ENCODE measurements at regions not wholly inside any gene's neighbourhood (a gene's known extent, or its start where the extent isn't known, plus 50 kb on each side); places are given as distances from the start of the nearest gene placed in this dataset.
A peak's percentile ranks its signal among the peaks of the same experiment; 100 is the strongest.
"Not testable (repeated sequence)": the region's sequence is repeated elsewhere in the genome, so short reads cannot be mapped to it uniquely, and the experiment has no call there.

- DNase-seq (ENCODE audit: low read depth) = no peak
Observed at GRCh38 chr3:177338697-177339219, 141.5 kb upstream of the TBL1XR1 start.

GRCh38 chr3:177339220-177339703 lies 142.0 kb upstream of the TBL1XR1 start:
- not testable (repeated sequence) for DNase-seq (ENCODE audit: low read depth)

- DNase-seq (ENCODE audit: low read depth) = no peak
Observed at GRCh38 chr3:177340243-177340830, 143.1 kb upstream of the TBL1XR1 start.

- DNase-seq (ENCODE audit: low read depth) = no peak
Observed at GRCh38 chr3:177341736-177342419, 144.6 kb upstream of the TBL1XR1 start.

GRCh38 chr3:177343122-177343625 lies 145.9 kb upstream of the TBL1XR1 start:
- no peak for DNase-seq (ENCODE audit: low read depth)

- peak; percentile 56 for DNase-seq (ENCODE audit: low read depth)
Observed at GRCh38 chr3:177345049-177345972, 148.0 kb upstream of the TBL1XR1 start.

GRCh38 chr3:177345973-177346503 lies 148.8 kb upstream of the TBL1XR1 start:
- DNase-seq (ENCODE audit: low read depth) = no peak

GRCh38 chr3:177346878-177347277 lies 149.6 kb upstream of the TBL1XR1 start:
- no peak for DNase-seq (ENCODE audit: low read depth)

- DNase-seq (ENCODE audit: low read depth) = no peak
Observed at GRCh38 chr3:177347611-177348010, 150.3 kb upstream of the TBL1XR1 start.

- no peak for DNase-seq (ENCODE audit: low read depth)
Observed at GRCh38 chr3:177348974-177349373, 151.7 kb upstream of the TBL1XR1 start.

- no peak for DNase-seq (ENCODE audit: low read depth)
Observed at GRCh38 chr3:177349384-177349783, 152.1 kb upstream of the TBL1XR1 start.

GRCh38 chr3:177350121-177350520 lies 152.8 kb upstream of the TBL1XR1 start:
- DNase-seq (ENCODE audit: low read depth) = no peak

GRCh38 chr3:177351206-177351605 lies 153.9 kb upstream of the TBL1XR1 start:
- DNase-seq (ENCODE audit: low read depth) = no peak

GRCh38 chr3:177351757-177352158 lies 154.5 kb upstream of the TBL1XR1 start:
- DNase-seq (ENCODE audit: low read depth) = no peak

- no peak for DNase-seq (ENCODE audit: low read depth)
Observed at GRCh38 chr3:177352424-177352823, 155.1 kb upstream of the TBL1XR1 start.

- no peak for DNase-seq (ENCODE audit: low read depth)
Observed at GRCh38 chr3:177353140-177353539, 155.9 kb upstream of the TBL1XR1 start.

- not testable (repeated sequence) for DNase-seq (ENCODE audit: low read depth)
Observed at GRCh38 chr3:177353879-177354278, 156.6 kb upstream of the TBL1XR1 start.

GRCh38 chr3:177354466-177354865 lies 157.2 kb upstream of the TBL1XR1 start:
- DNase-seq (ENCODE audit: low read depth) = no peak

GRCh38 chr3:177356113-177356512 lies 158.8 kb upstream of the TBL1XR1 start:
- DNase-seq (ENCODE audit: low read depth) = no peak

GRCh38 chr3:177356952-177357351 lies 159.7 kb upstream of the TBL1XR1 start:
- DNase-seq (ENCODE audit: low read depth) = no peak

- peak; percentile 23 for DNase-seq (ENCODE audit: low read depth)
Observed at GRCh38 chr3:177357352-177358090, 160.2 kb upstream of the TBL1XR1 start.

Data from activated T-cell treated with anti-CD3 and anti-CD28 coated beads for 24 hours (primary cell).